LNCAP (cell line): ENCODE measurements at regions not wholly inside any gene's neighbourhood (a gene's known extent, or its start where the extent isn't known, plus 50 kb on each side); places are given as distances from the start of the nearest gene placed in this dataset.

Source experiments
- TF ChIP-seq, protein P1 (sequence below): fragments of 450-650 bp; IDR thresholded peaks from 2 replicates; pipeline ENCODE4 v1.5.1; 2017; ENCODE audit warnings: mild to moderate bottlenecking

DNA sequence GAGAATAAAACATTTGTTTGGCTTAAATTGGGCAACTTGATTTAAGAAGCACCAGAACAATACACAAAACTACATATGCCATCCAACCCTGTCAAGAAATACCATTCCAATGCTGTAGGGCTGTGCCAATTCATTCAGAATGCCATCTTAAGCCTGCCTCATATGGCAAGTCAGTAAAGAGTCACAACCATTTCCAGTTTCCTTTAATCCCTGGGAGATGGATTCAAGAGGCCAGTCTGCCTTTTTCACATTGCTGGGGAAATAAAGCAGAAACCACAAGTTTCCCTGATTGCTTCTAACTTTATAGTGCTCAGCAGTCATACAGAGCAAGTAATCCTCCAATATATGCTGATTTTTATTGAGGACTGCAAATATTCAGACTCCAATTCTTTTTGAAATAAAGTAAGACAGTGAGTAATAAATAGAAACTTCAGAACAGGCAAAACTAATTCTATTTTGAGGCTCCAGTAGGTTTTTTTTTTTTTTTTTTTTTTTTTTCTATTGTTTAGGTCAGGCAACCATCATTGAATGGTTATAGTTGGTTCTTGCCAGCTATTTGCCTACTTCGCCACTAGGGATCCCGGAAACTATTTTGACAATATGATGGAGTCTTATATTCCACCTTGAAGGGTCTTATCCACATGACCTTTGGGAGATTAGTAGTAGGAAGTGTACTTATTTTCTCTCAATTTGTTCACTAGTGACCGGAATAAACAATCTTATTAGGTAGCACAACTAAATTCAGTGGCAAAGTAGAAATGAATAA is 400.9 kb upstream of the MEF2C start:
- TF ChIP-seq, protein P1, sequence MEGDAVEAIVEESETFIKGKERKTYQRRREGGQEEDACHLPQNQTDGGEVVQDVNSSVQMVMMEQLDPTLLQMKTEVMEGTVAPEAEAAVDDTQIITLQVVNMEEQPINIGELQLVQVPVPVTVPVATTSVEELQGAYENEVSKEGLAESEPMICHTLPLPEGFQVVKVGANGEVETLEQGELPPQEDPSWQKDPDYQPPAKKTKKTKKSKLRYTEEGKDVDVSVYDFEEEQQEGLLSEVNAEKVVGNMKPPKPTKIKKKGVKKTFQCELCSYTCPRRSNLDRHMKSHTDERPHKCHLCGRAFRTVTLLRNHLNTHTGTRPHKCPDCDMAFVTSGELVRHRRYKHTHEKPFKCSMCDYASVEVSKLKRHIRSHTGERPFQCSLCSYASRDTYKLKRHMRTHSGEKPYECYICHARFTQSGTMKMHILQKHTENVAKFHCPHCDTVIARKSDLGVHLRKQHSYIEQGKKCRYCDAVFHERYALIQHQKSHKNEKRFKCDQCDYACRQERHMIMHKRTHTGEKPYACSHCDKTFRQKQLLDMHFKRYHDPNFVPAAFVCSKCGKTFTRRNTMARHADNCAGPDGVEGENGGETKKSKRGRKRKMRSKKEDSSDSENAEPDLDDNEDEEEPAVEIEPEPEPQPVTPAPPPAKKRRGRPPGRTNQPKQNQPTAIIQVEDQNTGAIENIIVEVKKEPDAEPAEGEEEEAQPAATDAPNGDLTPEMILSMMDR = no peak

DNA sequence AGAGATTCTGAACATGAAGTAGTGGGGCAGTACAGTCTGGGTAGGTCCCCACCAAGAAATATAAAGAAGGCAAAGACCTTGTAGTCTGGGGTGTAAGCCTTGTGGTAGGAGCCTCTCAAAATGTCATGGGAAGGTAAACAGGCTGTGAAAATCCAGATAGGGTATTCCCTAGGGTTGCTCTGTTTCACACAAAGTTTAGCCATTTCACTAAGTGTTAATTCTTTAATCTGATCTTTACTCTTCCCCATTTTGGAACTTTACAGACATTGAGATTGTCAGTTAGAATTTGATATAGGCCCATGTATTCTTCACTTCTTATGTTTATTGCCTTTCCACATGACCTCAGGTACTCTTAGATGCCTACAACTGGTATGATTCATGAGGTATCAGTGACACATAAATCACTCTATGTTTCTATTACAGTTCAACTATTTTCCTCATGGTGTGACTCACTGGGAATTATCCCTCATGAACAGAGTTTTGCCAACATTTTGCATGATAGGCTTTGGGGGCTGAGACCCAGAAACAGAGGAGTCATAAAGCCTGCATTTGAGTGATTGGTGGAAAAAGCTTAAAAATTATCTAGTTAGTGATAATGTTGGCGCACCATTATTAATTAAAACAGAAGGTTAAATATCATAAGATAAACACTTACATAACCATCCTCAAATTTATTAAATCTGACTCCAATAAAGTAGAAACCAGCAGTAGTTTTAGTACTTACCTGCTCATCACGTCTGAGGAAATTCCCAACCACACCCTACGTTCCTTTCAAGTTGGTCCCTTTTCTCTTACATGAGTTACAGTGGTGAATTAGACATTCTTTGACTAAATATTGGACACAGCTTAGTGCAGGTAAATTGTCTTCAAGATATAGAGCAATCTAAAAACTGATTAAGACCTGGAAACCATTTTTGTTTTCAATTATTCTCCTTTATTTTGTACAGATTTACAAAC is 399.8 kb upstream of the MEF2C start:
- TF ChIP-seq, protein P1 = no peak

DNA sequence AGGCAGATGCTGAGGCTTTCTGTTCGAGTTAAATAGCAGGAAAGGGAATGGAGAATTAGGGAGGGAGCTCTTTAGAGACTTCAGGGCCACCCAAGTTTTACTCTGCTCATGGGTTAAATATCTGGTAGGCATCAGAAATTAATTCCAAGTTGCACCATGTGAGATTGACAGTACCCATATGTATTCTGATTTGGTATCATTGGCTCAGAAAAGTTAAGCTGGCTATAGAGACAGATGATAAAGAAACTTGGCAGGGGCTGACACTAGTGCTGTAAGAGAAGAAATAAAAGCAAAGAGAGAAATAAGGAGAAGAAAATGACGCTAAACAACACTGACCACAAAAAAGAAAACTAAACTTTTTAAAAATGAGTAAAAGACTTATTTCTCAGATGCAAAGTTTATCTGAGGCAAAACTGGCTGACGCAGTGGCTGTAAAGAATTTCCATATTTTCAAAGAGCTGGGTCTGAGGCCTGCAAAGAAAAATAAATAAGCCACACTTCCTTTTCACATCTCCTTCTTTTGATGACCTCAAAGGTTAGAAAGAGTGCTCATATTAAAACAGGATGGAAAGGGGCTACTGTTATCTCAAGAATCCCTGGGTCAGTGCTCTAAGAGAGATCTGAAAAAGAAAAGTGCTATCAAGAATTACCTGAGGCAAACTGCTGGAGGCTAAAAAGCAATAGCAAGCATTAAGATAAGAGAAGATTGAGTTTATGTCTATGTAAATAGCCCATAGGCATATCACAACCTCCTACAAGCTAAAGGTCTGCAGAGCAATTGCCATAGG is 399.0 kb upstream of the MEF2C start:
- TF ChIP-seq, protein P1 = no peak

DNA sequence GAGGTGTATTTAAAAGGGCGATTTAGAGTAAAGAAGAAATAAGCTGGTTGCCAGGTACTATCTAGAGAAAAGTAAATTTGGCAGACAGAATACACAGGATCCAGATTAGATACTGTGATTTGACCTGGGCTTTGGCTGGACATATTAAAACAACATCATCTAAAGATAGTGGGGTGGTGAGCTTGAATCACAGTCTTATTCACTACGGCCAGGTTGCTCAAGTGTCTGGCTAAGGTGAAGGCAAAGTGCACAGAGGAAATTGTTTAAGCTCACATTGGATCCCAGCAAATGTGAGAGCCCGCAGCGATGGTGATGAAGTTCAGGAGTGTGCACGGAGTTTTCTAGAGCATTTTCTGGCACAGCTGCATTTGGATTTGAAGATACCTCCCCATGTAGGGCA is 398.2 kb upstream of the MEF2C start:
- TF ChIP-seq, protein P1 = no peak

DNA sequence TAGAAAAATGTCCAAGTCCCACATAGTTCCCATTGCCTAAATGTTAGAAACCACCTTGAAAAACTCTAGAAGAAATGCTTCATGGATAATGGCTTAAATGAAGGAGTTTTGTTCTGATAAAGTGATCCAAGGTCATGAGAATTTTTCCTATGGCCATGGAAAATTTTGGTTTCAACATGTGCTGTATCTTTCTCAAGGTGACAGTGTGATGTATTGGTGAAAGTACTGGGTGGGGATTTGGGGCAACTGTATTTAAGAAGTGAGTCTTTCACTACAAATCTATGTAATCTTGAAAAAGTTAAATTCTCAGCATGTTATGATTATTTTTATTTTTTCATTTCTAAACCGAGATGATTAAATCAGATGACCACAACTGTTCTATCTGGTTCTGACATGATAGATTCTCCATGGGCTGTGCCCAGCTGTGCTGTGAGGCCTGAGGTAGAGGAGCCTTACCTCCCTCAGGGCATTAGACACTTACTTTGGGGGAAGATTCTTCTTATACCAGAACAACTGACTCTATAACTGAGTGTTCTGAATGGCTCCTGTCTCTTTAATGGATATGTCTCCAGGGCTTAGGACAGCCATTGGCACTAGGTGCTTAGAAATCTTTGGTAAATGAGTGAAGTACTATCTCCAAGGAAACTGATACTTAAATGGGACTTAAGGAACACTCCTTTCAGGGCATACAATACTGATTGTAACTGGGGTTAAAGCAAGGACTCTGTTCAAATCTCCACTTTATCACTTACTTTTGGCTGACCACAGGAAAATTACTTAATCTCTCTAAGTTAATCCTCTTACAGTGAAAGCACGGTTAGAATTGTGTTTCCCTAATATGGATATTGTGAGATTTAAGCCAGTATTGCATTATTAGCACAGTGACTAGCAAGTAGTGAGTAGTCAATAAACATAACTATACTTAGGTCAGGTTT is 397.4 kb upstream of the MEF2C start:
- TF ChIP-seq, protein P1 = no peak

DNA sequence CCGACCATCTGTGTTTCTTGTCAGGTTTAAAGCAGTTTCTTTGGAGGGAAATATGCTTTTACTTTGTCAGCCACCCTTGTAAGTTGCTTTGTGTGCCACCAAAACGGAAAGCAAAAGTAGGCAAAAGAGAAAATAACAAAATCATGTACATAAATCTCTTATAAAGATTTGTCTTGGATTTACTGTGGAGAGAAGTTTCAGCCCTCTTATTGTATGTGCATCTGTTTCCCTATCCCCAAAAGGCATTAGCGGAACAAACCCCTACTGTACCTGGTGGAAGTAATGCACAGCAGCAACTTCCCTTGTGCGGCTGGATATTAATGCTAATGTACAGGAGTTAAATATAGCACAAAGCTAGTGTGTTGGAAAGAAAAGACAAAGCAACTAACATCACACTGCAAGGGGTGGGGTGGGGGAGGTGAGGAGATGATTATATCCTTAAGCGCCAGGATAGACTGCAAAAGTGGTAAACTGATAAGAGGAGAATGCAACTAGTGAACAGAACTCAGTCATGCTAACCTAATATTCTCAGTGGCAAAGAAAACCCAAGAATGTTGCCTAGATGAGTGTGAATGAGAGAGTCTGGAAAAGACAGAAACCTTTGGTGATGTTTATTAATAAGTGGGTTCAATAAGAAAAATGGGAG is 396.5 kb upstream of the MEF2C start:
- TF ChIP-seq, protein P1 = no peak
